HepG2 (cell line): ENCODE measurements at regions not wholly inside any gene's neighbourhood (a gene's known extent, or its start where the extent isn't known, plus 50 kb on each side); places are given as distances from the start of the nearest gene placed in this dataset.

ENCODE experiments used
- ATAC-seq: fragments of 200-7000 bp; cut with Tn5 transposase; 3 replicates; pipeline ENCODE4 v1.9.1; 2020; ENCODE audit warnings: mild to moderate bottlenecking, moderate library complexity
- BruUV-seq: library from RNA; stranded (reverse); fragments of 400-500 nt; replicated peaks from 2 replicates; lab custom pipeline; 2021; lab: Mats Ljungman, UMichigan
- CTCF ChIA-PET: fragments of 300-600 bp; formaldehyde crosslinking; extraction: SDS; loops from one replicate; lab custom pipeline; 2021; ENCODE audit warnings: low total read pairs, inconsistent platforms, low intra/inter-chr PET ratio; lab: Yijun Ruan, JAX
- POLR2A ChIA-PET: fragments of 350-600 bp; sonication (Branson Sonifier 250); formaldehyde crosslinking; loops from one replicate; lab custom pipeline; 2020; ENCODE audit warnings: antibody characterized with exemption, inconsistent platforms; lab: Yijun Ruan, JAX
- DNase-seq: peaks from one replicate; pipeline ENCODE4 v3.0.0-alpha.2; 2015; ENCODE audit warnings: low spot score
- FAIRE-seq: peaks from 3 replicates; lab custom pipeline; 2011; peaks lifted over from hg19 to GRCh38; lab: Jason Lieb, UNC
- H2AFZ ChIP-seq: one replicate; pipeline ENCODE4 v1.6.1; 2011; ENCODE audit warnings: low read length, inconsistent platforms
- H3K27ac ChIP-seq: fragments of 300-600 bp; 3 replicates; pipeline ENCODE4 v1.8.0; 2011; ENCODE audit warnings: mixed run types, mild to moderate bottlenecking, mixed read lengths, low read length, inconsistent platforms; ENCODE audit not compliant: insufficient read depth; ENCODE audit errors: extremely low read length
- H3K27me3 ChIP-seq, 2 experiments: fragments of 200-600 bp in 1 of 2; 2 replicates in 1 of 2; 3 replicates in 1 of 2; pipeline versions ENCODE4 v1.6.0 to v1.8.0; 2011; ENCODE audit warnings: low read length in 2 of 2, mild to moderate bottlenecking in 2 of 2, moderate library complexity in 2 of 2, inconsistent platforms in 1 of 2; ENCODE audit not compliant: insufficient read depth in 2 of 2, control insufficient read depth in 1 of 2
- H3K36me3 ChIP-seq, 2 experiments: fragments of 200-600 bp in 1 of 2; replicated peaks in 1 of 2; 2 replicates in 1 of 2; 3 replicates in 1 of 2; pipeline versions ENCODE4 v1.5.1 to v1.8.0; 2011; ENCODE audit warnings: low read length in 2 of 2, inconsistent platforms in 1 of 2; ENCODE audit not compliant: insufficient read depth in 2 of 2, control insufficient read depth in 1 of 2
- H3K4me1 ChIP-seq: 2 replicates; pipeline ENCODE4 v1.5.1; 2012; ENCODE audit warnings: low read length, inconsistent platforms; ENCODE audit not compliant: insufficient read depth
- H3K4me2 ChIP-seq: 2 replicates; pipeline ENCODE4 v1.6.0; 2011; ENCODE audit warnings: low read depth, low read length, inconsistent platforms
- H3K4me3 ChIP-seq, 3 experiments: fragments of 200-600 bp in 1 of 3; sonication (generic), shearing (Covaris generic) in 1 of 3; replicated peaks in 1 of 3; 2 replicates each; pipeline ENCODE4 v1.5.1; 2011 to 2016; ENCODE audit warnings: low read length in 3 of 3, inconsistent platforms in 2 of 3, low read depth in 2 of 3, mild to moderate bottlenecking in 2 of 3, control low read depth in 1 of 3, mixed read lengths in 1 of 3; ENCODE audit not compliant: insufficient read depth in 1 of 3
- H3K79me2 ChIP-seq: one replicate; pipeline ENCODE4 v1.6.1; 2011; ENCODE audit warnings: low read length, inconsistent platforms; ENCODE audit not compliant: insufficient read depth
- H3K9ac ChIP-seq: 2 replicates; pipeline ENCODE4 v1.6.0; 2011; ENCODE audit warnings: mild to moderate bottlenecking, low read depth, low read length, inconsistent platforms; ENCODE audit not compliant: insufficient read depth
- H3K9me3 ChIP-seq: 2 replicates; pipeline ENCODE4 v1.5.1; 2012; ENCODE audit warnings: mild to moderate bottlenecking, low read length
- H4K20me1 ChIP-seq: 2 replicates; pipeline ENCODE4 v1.6.0; 2011; ENCODE audit warnings: inconsistent platforms, mild to moderate bottlenecking, low read length, moderate library complexity; ENCODE audit not compliant: insufficient read depth
- CCAR2 ChIP-seq: fragments of 200-400 bp; formaldehyde crosslinking; optimal IDR thresholded peaks from 2 replicates; pipeline ENCODE3; 2018; ENCODE audit warnings: low read depth, mild to moderate bottlenecking, low read length, moderate library complexity
- HDAC1 ChIP-seq: sonication (generic); formaldehyde crosslinking; IDR thresholded peaks from 2 replicates; pipeline ENCODE4 v1.5.1; 2020; ENCODE audit warnings: mild to moderate bottlenecking, missing genetic modification reagents
- HNRNPLL ChIP-seq: fragments of 200-400 bp; formaldehyde crosslinking; IDR thresholded peaks from 2 replicates; pipeline ENCODE4 v1.6.1; 2017; ENCODE audit warnings: mild to moderate bottlenecking, low read depth, low read length; ENCODE audit not compliant: poor library complexity, severe bottlenecking
- TP53 ChIP-seq: sonication (generic); formaldehyde crosslinking; conservative IDR thresholded peaks from 2 replicates; pipeline ENCODE4 v1.4.0; 2020; ENCODE audit warnings: missing genetic modification reagents
- ZFAT ChIP-seq: sonication (generic); formaldehyde crosslinking; conservative IDR thresholded peaks from 2 replicates; pipeline ENCODE4 v1.8.1; 2023; ENCODE audit warnings: missing genetic modification reagents, inconsistent platforms
- ZFP41 ChIP-seq: sonication (generic); formaldehyde crosslinking; IDR thresholded peaks from 2 replicates; pipeline ENCODE4 v1.4.0; 2020; ENCODE audit warnings: mild to moderate bottlenecking, missing genetic modification reagents, borderline replicate concordance
- ZNF260 ChIP-seq: sonication (generic); formaldehyde crosslinking; IDR thresholded peaks from 2 replicates; pipeline ENCODE4 v1.4.0; 2020; ENCODE audit warnings: missing genetic modification reagents, low read depth, mild to moderate bottlenecking, borderline replicate concordance
- ZNF460 ChIP-seq: sonication (generic); formaldehyde crosslinking; IDR thresholded peaks from 2 replicates; pipeline ENCODE4 v1.5.1; 2020; ENCODE audit warnings: missing genetic modification reagents, mild to moderate bottlenecking, borderline replicate concordance
- ZNF589 ChIP-seq: sonication (generic); formaldehyde crosslinking; conservative IDR thresholded peaks from 2 replicates; pipeline ENCODE4 v1.8.0; 2022; ENCODE audit warnings: mild to moderate bottlenecking, moderate library complexity, missing genetic modification reagents
- WGBS: methylation state at CpG from one replicate; pipeline ENCODE4 v1.1.6; 2017; ENCODE audit warnings: low lambda C conversion rate; 5-methylcytosine and 5-hydroxymethylcytosine counted together
- in situ Hi-C: cut with HindIII; loops from 2 replicates; pipeline ENCODE4 v1.10.0; 2017; ENCODE audit warnings: low pct_unique_long_range_greater_than_20kb; ENCODE audit not compliant: extremely low pct_ligation_motif_present
- intact Hi-C: fragments of 100-400 bp; cut with micrococcal nuclease; formaldehyde crosslinking; loops from one replicate; pipeline ENCODE4 v1.10.0; 2022; ENCODE audit not compliant: unreplicated experiment

DNA sequence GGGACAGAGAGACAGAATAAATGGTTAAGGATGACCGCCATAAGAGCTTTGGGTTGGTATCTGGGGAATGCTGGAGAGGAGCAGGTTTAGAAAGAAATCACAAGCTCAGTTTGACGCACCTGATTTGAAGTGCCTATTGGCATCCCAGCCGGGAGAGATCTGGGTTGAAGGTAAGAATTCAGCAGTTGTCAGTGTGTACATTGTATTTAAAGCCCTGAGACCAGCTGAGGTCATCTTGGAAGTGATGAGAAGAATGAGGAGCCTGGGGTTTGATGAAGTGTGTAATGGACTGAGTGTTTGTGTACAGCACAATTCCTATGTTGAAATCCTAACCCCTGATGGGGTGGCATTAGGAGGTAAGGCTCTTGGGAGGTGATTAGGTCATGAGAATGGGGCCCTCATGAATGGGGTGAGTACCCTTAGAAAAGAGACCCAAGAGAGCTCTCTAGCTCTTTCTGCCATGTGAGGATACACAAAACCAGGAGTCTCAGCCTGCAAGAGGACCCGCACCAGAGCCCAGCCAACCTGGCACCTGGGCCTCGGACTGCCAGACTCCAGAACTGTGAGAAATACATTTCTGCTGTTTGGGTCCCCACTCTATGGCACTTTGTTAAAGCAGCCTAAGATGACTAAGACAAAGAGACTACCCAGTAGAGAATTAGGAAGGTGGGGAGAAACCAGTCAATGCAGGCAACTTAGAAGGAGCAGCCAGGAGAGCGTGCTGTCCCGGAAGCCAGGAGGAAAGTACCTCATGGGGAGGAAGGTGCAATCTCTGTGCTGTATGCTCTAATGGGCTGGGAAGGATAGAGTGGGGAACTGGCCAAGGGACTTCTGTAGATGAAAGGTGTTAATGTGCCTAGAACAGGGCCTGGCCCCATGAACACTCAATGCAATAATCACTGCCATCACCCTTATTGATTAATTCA, 133.7 kb upstream of the SLC24A3 start (continued):
- TF ChIP-seq CCAR2 (no peak), TP53 (no peak), HDAC1 (CRISPR knock-in tag) (no peak)

DNA sequence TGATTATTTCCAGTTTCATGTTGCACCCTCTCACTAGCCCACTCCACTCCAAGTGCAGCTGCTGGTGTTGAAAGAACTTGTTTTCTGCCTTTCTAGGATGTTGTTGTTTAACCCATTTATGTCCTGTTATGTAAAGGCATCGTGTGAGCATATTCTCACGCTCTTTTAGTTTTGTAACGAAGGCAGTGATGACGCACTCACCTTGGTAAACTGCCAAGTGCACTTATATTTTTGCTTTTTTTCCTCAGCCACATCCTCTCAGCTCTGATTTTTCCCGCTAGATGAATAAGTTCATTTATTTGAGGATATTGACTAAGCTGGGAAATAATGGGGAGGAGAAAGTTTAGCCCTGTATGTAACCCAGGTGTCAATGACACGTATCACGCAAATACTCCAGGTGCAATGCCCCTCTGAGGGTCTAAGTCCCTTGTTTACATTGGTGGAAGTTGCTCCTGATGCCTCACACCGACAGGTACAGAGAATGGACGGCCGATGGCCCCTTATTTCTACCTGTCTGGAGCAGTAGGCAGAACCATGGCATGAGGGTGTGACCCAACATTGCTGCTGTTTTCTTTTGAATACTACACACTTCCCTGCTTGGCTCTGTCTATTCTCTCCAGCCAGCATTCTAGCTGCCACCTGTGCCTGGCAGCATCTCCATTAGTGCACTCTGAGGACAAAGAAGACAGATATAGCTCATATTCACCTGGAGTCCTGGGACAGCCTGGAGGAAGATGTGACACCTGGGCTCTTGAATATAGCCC, 132.7 kb upstream of the SLC24A3 start:
- H3K79me2 ChIP-seq: no peaks in the 10 kb centered on the region
- FAIRE-seq: no peak
- no peaks in the 10 kb centered on the region for H3K36me3 ChIP-seq
- CTCF ChIA-PET: no interaction called here
- H4K20me1 ChIP-seq: no peaks in the 10 kb centered on the region
- intact Hi-C loops (no loop called here), in situ Hi-C loops (loop anchor here (10.0 kb wide), 1 partner anchor 585 kb away; no protein-coding TSS in a partner anchor)
- 12% methylated on average over 9 of the region's 10 CpGs for WGBS
- TF ChIP-seq ZFP41 (no peak), ZNF460 (no peak), ZFAT (no peak), HNRNPLL (no peak), ZNF589 (no peak), ZNF260 (no peak), HDAC1 (CRISPR knock-in tag) (no peak)
- no peak for DNase-seq
- H3K4me3 ChIP-seq: no peak overlapping the region
- peaks cover 0 to 2% of the 10 kb centered on the region in 2 experiments; a peak in 3 of 5 replicates for H3K27me3 ChIP-seq
- H3K4me1 ChIP-seq: no peaks in the 10 kb centered on the region
- BruUV-seq: no TSS peak
- ATAC-seq: no peak
- no peak overlapping the region for H3K9ac ChIP-seq
- no peak overlapping the region for H3K4me2 ChIP-seq
- no peak overlapping the region for H3K27ac ChIP-seq
- H2AFZ ChIP-seq: no peak overlapping the region
- no peaks in the 10 kb centered on the region for H3K9me3 ChIP-seq
- POLR2A ChIA-PET: no interaction called here
